ENCODE measurements at regions not wholly inside any gene's neighbourhood (a gene's known extent, or its start where the extent isn't known, plus 50 kb on each side); places are given as distances from the start of the nearest gene placed in this dataset.
A peak's percentile ranks its signal among the peaks of the same experiment; 100 is the strongest.
"Not testable (repeated sequence)": the region's sequence is repeated elsewhere in the genome, so short reads cannot be mapped to it uniquely, and the experiment has no call there.

DNA sequence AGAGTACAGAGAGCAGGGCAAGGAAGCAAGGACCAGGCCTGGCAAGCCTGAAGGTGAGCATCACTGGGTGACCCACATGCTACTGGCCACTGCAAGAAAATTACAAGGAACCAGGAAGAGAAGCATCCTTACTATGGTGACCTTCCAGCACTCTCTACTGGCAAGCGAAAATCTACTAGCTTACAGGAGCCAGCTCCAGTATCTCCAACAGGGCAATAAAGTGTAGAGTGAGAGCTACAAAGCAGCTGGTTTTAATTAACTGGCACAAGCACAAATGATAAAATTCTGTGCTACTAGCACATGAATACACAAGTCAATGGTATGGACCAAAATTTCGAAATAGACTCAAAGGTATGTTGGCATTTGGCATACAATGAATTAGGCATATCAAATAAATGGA lies 113.3 kb upstream of the CAST start:
- H3K4me1 ChIP-seq (ENCODE audit: control insufficient read depth in 1 of 2, insufficient read depth in 2 of 2, low read depth in 1 of 2, low read length in 1 of 2) = no peaks in the 10 kb centered on the region; a peak in 1 of 4 replicates
- ChIA-PET CTCF (interaction anchor here (0.8 to 1.0 kb wide), 2 partner anchors 115 to 690 kb away, joined by 3 read pairs; no protein-coding TSS in a partner anchor), POLR2A (no interaction called here)
- peak; percentile 16 for DNase-seq
- H3K27ac ChIP-seq (ENCODE audit: low read depth in 2 of 2, low read length in 1 of 2) = no peak overlapping the region
- no peaks in the 10 kb centered on the region for H3K9me2 ChIP-seq
- 66% methylated on average over 2 of the region's 2 CpGs for WGBS (ENCODE audit: low lambda C conversion rate)
- H3K79me2 ChIP-seq (ENCODE audit: insufficient read depth) = no peaks in the 10 kb centered on the region
- H3F3A ChIP-seq (replicated peaks; ENCODE audit: insufficient read depth) = no peaks in the 10 kb centered on the region
- H3K4me3 ChIP-seq (ENCODE audit: low read depth in 2 of 2, low read length in 1 of 2) = no peak overlapping the region
- H3K9me3 ChIP-seq = 0 out of 2 replicates have a peak, but pooled peaks cover 4% of the 10 kb centered on the region
- no peak overlapping the region for H2AFZ ChIP-seq (ENCODE audit: low read depth)
- H4K20me1 ChIP-seq (ENCODE audit: insufficient read depth) = no peaks in the 10 kb centered on the region
- H3K27me3 ChIP-seq (ENCODE audit: insufficient read depth) = no peaks in the 10 kb centered on the region
- no peak overlapping the region for H3K4me2 ChIP-seq
- no peak overlapping the region for H3K9ac ChIP-seq
- TF ChIP-seq EP300 (IDR thresholded peaks at IDR 0.05; ENCODE audit: borderline replicate concordance in 1 of 2, low read depth in 1 of 2, low read length in 1 of 2) (no peak), EZH2phosphoT487 (IDR thresholded peaks at IDR 0.05; ENCODE audit: borderline replicate concordance, low read depth) (no peak), NFIC (IDR thresholded peaks at IDR 0.05; ENCODE audit: borderline replicate concordance) (no peak), RAD21 (IDR thresholded peaks at IDR 0.05; ENCODE audit: low read length) (peak; percentile 34)
- TF ChIP-seq, protein P1, sequence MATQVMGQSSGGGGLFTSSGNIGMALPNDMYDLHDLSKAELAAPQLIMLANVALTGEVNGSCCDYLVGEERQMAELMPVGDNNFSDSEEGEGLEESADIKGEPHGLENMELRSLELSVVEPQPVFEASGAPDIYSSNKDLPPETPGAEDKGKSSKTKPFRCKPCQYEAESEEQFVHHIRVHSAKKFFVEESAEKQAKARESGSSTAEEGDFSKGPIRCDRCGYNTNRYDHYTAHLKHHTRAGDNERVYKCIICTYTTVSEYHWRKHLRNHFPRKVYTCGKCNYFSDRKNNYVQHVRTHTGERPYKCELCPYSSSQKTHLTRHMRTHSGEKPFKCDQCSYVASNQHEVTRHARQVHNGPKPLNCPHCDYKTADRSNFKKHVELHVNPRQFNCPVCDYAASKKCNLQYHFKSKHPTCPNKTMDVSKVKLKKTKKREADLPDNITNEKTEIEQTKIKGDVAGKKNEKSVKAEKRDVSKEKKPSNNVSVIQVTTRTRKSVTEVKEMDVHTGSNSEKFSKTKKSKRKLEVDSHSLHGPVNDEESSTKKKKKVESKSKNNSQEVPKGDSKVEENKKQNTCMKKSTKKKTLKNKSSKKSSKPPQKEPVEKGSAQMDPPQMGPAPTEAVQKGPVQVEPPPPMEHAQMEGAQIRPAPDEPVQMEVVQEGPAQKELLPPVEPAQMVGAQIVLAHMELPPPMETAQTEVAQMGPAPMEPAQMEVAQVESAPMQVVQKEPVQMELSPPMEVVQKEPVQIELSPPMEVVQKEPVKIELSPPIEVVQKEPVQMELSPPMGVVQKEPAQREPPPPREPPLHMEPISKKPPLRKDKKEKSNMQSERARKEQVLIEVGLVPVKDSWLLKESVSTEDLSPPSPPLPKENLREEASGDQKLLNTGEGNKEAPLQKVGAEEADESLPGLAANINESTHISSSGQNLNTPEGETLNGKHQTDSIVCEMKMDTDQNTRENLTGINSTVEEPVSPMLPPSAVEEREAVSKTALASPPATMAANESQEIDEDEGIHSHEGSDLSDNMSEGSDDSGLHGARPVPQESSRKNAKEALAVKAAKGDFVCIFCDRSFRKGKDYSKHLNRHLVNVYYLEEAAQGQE (IDR thresholded peaks at IDR 0.05; ENCODE audit: low read depth, low read length) = no peak
- no peaks in the 10 kb centered on the region for H3K36me3 ChIP-seq (replicated peaks in 1 of 2; ENCODE audit: control insufficient read depth in 1 of 2, insufficient read depth in 2 of 2, low read length in 1 of 2)

DNA sequence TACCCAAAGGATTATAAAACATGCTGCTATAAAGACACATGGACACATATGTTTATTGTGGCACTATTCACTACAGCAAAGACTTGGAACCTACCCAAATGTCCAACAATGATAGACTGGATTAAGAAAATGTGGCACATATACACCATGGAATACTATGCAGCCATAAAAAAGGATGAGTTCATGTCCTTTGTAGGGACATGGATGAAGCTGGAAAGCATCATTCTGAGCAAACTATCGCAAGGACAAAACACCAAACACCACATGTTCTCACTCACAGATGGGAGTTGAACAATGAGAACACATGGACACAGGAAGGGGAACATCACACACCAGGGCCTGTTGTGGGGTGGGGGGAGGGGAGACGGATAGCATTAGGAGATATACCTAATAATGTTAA lies 101.3 kb upstream of the CAST start:
- H3K79me2 ChIP-seq (ENCODE audit: insufficient read depth); DNase-seq; H3K4me3 ChIP-seq (ENCODE audit: low read depth in 2 of 2, low read length in 1 of 2); H2AFZ ChIP-seq (ENCODE audit: low read depth); H3K9me2 ChIP-seq; H3K27me3 ChIP-seq (ENCODE audit: insufficient read depth); H3K27ac ChIP-seq (ENCODE audit: low read depth in 2 of 2, low read length in 1 of 2); H3K9me3 ChIP-seq; H3K9ac ChIP-seq; CTCF ChIA-PET; H3K4me2 ChIP-seq; H3K36me3 ChIP-seq (replicated peaks in 1 of 2; ENCODE audit: control insufficient read depth in 1 of 2, insufficient read depth in 2 of 2, low read length in 1 of 2); H4K20me1 ChIP-seq (ENCODE audit: insufficient read depth); POLR2A ChIA-PET: not testable (repeated sequence)
- peaks cover 24% of the 10 kb centered on the region for H3F3A ChIP-seq (replicated peaks; ENCODE audit: insufficient read depth)
- WGBS (ENCODE audit: low lambda C conversion rate) = 33% methylated on average over 2 of the region's 2 CpGs
- H3K4me1 ChIP-seq (ENCODE audit: control insufficient read depth in 1 of 2, insufficient read depth in 2 of 2, low read depth in 1 of 2, low read length in 1 of 2) = peaks cover 0 to 30% of the 10 kb centered on the region in 2 experiments; a peak in 3 of 4 replicates

DNA sequence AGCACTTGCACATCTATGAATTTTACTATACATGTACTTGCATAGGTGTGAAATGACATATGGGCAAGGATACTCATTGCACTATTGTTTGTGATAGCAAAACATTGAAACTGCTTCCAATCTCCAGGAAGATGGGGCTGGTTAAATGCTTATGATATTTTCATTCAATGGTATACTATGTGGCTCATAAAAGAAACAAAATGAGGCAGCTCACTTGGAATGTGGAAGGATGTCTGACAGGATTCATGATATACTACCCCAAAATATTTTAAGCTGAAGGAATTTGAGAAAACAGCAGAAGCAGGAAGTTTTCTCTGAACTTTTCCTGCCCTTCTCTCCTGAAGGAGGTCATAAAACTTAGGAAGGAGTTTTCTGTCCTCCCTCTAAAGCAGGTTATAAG lies 99.6 kb upstream of the CAST start:
- peak overlapping the region; percentile 56; the same call in 1 of the 2 replicates for H3K9ac ChIP-seq
- peaks cover 0 to 46% of the 10 kb centered on the region in 2 experiments for H3K4me1 ChIP-seq (ENCODE audit: control insufficient read depth in 1 of 2, insufficient read depth in 2 of 2, low read depth in 1 of 2, low read length in 1 of 2)
- no peaks in the 10 kb centered on the region for H3K9me2 ChIP-seq
- no peak for DNase-seq
- no peaks in the 10 kb centered on the region for H3K27me3 ChIP-seq (ENCODE audit: insufficient read depth)
- H3K27ac ChIP-seq (ENCODE audit: low read depth in 2 of 2, low read length in 1 of 2) = peak overlapping the region; percentile 39 to 90; a peak in 3 of 4 replicates
- peaks cover 27% of the 10 kb centered on the region for H3F3A ChIP-seq (replicated peaks; ENCODE audit: insufficient read depth)
- H3K4me2 ChIP-seq = peak overlapping the region; percentile 34
- no peaks in the 10 kb centered on the region for H4K20me1 ChIP-seq (ENCODE audit: insufficient read depth)
- ChIA-PET POLR2A (no interaction called here), CTCF (no interaction called here)
- H2AFZ ChIP-seq (ENCODE audit: low read depth) = 0 out of 2 replicates have a peak overlapping the region, but pooled peaks have one; percentile 31
- H3K9me3 ChIP-seq = no peaks in the 10 kb centered on the region
- no peaks in the 10 kb centered on the region for H3K79me2 ChIP-seq (ENCODE audit: insufficient read depth)
- no peaks in the 10 kb centered on the region for H3K36me3 ChIP-seq (replicated peaks in 1 of 2; ENCODE audit: control insufficient read depth in 1 of 2, insufficient read depth in 2 of 2, low read length in 1 of 2)
- H3K4me3 ChIP-seq (ENCODE audit: low read depth in 2 of 2, low read length in 1 of 2) = no peak overlapping the region
- TF ChIP-seq, protein P2, sequence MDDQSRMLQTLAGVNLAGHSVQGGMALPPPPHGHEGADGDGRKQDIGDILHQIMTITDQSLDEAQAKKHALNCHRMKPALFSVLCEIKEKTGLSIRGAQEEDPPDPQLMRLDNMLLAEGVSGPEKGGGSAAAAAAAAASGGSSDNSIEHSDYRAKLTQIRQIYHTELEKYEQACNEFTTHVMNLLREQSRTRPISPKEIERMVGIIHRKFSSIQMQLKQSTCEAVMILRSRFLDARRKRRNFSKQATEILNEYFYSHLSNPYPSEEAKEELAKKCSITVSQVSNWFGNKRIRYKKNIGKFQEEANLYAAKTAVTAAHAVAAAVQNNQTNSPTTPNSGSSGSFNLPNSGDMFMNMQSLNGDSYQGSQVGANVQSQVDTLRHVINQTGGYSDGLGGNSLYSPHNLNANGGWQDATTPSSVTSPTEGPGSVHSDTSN (IDR thresholded peaks at IDR 0.05) = peak; percentile 83
- TF ChIP-seq TEAD4 (IDR thresholded peaks at IDR 0.05; ENCODE audit: borderline replicate concordance, insufficient read depth) (peak; percentile 73; the same call in 1 of the 2 replicates), ELF1 (IDR thresholded peaks at IDR 0.05) (peak; percentile 52; the same call in 1 of the 2 replicates), EZH2phosphoT487 (IDR thresholded peaks at IDR 0.05; ENCODE audit: borderline replicate concordance, low read depth) (no peak), SMC3 (IDR thresholded peaks at IDR 0.05; ENCODE audit: low read depth, low read length) (no peak), FOXM1 (IDR thresholded peaks at IDR 0.05; ENCODE audit: low read depth) (no peak), NFIC (IDR thresholded peaks at IDR 0.05; ENCODE audit: borderline replicate concordance) (no peak), JUND (IDR thresholded peaks at IDR 0.05) (peak; percentile 56), TAF1 (IDR thresholded peaks at IDR 0.05; ENCODE audit: borderline replicate concordance, low read depth, low read length) (no peak)
- TF ChIP-seq, protein P3, sequence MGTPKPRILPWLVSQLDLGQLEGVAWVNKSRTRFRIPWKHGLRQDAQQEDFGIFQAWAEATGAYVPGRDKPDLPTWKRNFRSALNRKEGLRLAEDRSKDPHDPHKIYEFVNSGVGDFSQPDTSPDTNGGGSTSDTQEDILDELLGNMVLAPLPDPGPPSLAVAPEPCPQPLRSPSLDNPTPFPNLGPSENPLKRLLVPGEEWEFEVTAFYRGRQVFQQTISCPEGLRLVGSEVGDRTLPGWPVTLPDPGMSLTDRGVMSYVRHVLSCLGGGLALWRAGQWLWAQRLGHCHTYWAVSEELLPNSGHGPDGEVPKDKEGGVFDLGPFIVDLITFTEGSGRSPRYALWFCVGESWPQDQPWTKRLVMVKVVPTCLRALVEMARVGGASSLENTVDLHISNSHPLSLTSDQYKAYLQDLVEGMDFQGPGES (IDR thresholded peaks at IDR 0.05; ENCODE audit: low read depth, low read length) = no peak
- TF ChIP-seq, protein P4, sequence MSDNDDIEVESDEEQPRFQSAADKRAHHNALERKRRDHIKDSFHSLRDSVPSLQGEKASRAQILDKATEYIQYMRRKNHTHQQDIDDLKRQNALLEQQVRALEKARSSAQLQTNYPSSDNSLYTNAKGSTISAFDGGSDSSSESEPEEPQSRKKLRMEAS (IDR thresholded peaks at IDR 0.05; ENCODE audit: low read depth) = no peak
